ENCODE measurements at regions not wholly inside any gene's neighbourhood (a gene's known extent, or its start where the extent isn't known, plus 50 kb on each side); places are given as distances from the start of the nearest gene placed in this dataset.

GRCh38 chr11:31940371-31941037 lies 129.4 kb upstream of the PAX6 start:
- no peak overlapping the region for H3K4me3 ChIP-seq (ENCODE audit: low read depth, low read length)
- in situ Hi-C loops (cut with HindIII; ENCODE audit: low sequenced_read_pairs): no loop called here
- TF ChIP-seq, protein P1, sequence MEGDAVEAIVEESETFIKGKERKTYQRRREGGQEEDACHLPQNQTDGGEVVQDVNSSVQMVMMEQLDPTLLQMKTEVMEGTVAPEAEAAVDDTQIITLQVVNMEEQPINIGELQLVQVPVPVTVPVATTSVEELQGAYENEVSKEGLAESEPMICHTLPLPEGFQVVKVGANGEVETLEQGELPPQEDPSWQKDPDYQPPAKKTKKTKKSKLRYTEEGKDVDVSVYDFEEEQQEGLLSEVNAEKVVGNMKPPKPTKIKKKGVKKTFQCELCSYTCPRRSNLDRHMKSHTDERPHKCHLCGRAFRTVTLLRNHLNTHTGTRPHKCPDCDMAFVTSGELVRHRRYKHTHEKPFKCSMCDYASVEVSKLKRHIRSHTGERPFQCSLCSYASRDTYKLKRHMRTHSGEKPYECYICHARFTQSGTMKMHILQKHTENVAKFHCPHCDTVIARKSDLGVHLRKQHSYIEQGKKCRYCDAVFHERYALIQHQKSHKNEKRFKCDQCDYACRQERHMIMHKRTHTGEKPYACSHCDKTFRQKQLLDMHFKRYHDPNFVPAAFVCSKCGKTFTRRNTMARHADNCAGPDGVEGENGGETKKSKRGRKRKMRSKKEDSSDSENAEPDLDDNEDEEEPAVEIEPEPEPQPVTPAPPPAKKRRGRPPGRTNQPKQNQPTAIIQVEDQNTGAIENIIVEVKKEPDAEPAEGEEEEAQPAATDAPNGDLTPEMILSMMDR (IDR thresholded peaks at IDR 0.05; ENCODE audit: low read depth, low read length): no peak
- peak; percentile 15 for DNase-seq (ENCODE audit: low read depth, low spot score)

DNA sequence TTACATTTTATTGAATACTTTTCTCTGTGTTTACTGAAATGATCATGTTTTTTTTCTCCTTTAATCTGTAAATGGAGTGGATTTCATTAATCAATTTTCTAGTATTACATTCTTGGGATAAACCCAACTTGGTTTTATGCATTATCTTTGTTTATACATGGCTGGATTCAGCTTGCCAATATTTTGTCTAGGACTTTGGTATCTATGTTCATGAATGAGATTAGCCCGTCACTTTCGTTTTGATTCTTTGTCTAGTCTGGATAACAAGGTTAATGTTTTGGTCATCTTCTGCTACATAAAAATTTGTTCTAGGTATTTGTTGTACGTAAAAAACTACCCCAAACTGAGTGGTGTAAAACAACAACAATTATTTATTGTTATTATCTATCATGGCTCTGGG lies 127.9 kb upstream of the PAX6 start:
- H3K4me3 ChIP-seq (ENCODE audit: low read depth, low read length): no peak overlapping the region
- in situ Hi-C loops (cut with HindIII; ENCODE audit: low sequenced_read_pairs): no loop called here
- DNase-seq (ENCODE audit: low read depth, low spot score): no peak
- TF ChIP-seq, protein P1 (IDR thresholded peaks at IDR 0.05; ENCODE audit: low read depth, low read length): no peak

- in situ Hi-C loops (cut with HindIII; ENCODE audit: low sequenced_read_pairs): no loop called here
- DNase-seq (ENCODE audit: low read depth, low spot score): no peak
- no peak overlapping the region for H3K4me3 ChIP-seq (ENCODE audit: low read depth, low read length)
- TF ChIP-seq, protein P1 (IDR thresholded peaks at IDR 0.05; ENCODE audit: low read depth, low read length): no peak
These were observed 125.2 kb upstream of the PAX6 start for GRCh38 chr11:31936312-31936711.

DNA sequence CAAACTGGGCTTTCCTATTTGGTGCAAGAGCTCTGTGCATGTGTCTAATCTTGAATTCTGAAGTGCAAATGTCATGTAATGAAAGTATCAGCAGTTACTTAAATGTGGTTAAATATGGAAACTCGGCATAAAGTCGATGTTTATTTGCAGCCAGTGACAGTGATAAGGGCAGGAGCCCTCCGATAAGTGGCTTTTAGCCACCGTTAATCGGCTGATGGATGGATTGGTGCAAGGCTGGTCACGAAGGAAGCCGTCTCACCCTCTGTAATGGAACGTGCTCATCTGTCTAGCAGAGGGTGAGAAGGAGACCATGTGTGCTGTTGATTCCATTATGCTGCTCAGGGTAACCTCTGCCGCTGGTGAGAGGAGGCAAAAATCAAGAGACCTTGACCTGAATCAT lies 121.8 kb upstream of the PAX6 start:
- DNase-seq (ENCODE audit: low read depth, low spot score): no peak
- in situ Hi-C loops (cut with HindIII; ENCODE audit: low sequenced_read_pairs): no loop called here
- TF ChIP-seq, protein P1 (IDR thresholded peaks at IDR 0.05; ENCODE audit: low read depth, low read length): no peak
- H3K4me3 ChIP-seq (ENCODE audit: low read depth, low read length): no peak overlapping the region

GRCh38 chr11:31927982-31928381 lies 116.9 kb upstream of the PAX6 start:
- H3K4me3 ChIP-seq (ENCODE audit: low read depth, low read length): no peak overlapping the region
- in situ Hi-C loops (cut with HindIII; ENCODE audit: low sequenced_read_pairs): no loop called here
- TF ChIP-seq, protein P1 (IDR thresholded peaks at IDR 0.05; ENCODE audit: low read depth, low read length): no peak
- DNase-seq (ENCODE audit: low read depth, low spot score): no peak

- TF ChIP-seq, protein P1 (IDR thresholded peaks at IDR 0.05; ENCODE audit: low read depth, low read length): no peak
- no peak overlapping the region for H3K4me3 ChIP-seq (ENCODE audit: low read depth, low read length)
- in situ Hi-C loops (cut with HindIII; ENCODE audit: low sequenced_read_pairs): no loop called here
- no peak for DNase-seq (ENCODE audit: low read depth, low spot score)
These were observed 115.8 kb upstream of the PAX6 start for GRCh38 chr11:31926816-31927528.
